ENCODE measurements at regions not wholly inside any gene's neighbourhood (a gene's known extent, or its start where the extent isn't known, plus 50 kb on each side); places are given as distances from the start of the nearest gene placed in this dataset.
"Not testable (repeated sequence)": the region's sequence is repeated elsewhere in the genome, so short reads cannot be mapped to it uniquely, and the experiment has no call there.

GRCh38 chr13:60244381-60244780 lies 80.7 kb upstream of the DIAPH3 start:
- Histone ChIP-seq H3K27ac (ENCODE audit: insufficient read depth, low read length, poor library complexity, severe bottlenecking) (no peak overlapping the region), H3K9me3 (ENCODE audit: control insufficient read depth in 2 of 2, low read length in 2 of 2) (no peaks in the 10 kb centered on the region), H3K4me1 (ENCODE audit: control insufficient read depth, insufficient read depth, low read length, poor library complexity, severe bottlenecking) (no peaks in the 10 kb centered on the region), H3K27me3 (ENCODE audit: control insufficient read depth, insufficient read depth, low read length) (no peaks in the 10 kb centered on the region), H3K4me3 (ENCODE audit: low read depth, low read length) (no peak overlapping the region), H3K36me3 (ENCODE audit: control insufficient read depth, insufficient read depth, low read length) (no peaks in the 10 kb centered on the region)
- no peak overlapping the region for H3K4me3 Mint-ChIP-seq
- peaks cover 0 to 3% (median 0%) of the 10 kb centered on the region in 7 donors for H3K9me3 Mint-ChIP-seq
- no peak for DNase-seq
- no peak for ATAC-seq (ENCODE audit: low read depth in 2 of 2)
- H3K4me1 Mint-ChIP-seq, result no peaks in the 10 kb centered on the region
- no peak overlapping the region for H3K27ac Mint-ChIP-seq
- H3K27me3 Mint-ChIP-seq, result peaks cover 5% of the 10 kb centered on the region
- H3K36me3 Mint-ChIP-seq, result no peaks in the 10 kb centered on the region

GRCh38 chr13:60251419-60251818 lies 87.7 kb upstream of the DIAPH3 start:
- H3K4me1 Mint-ChIP-seq; DNase-seq; H3K9me3 Mint-ChIP-seq; H3K9me3 ChIP-seq (ENCODE audit: control insufficient read depth in 2 of 2, low read length in 2 of 2); H3K4me3 Mint-ChIP-seq; H3K4me1 ChIP-seq (ENCODE audit: control insufficient read depth, insufficient read depth, low read length, poor library complexity, severe bottlenecking); H3K27me3 Mint-ChIP-seq; H3K27ac ChIP-seq (ENCODE audit: insufficient read depth, low read length, poor library complexity, severe bottlenecking); H3K4me3 ChIP-seq (ENCODE audit: low read depth, low read length); H3K27me3 ChIP-seq (ENCODE audit: control insufficient read depth, insufficient read depth, low read length); H3K36me3 Mint-ChIP-seq; H3K36me3 ChIP-seq (ENCODE audit: control insufficient read depth, insufficient read depth, low read length); ATAC-seq (ENCODE audit: low read depth in 2 of 2); H3K27ac Mint-ChIP-seq: not testable (repeated sequence)

GRCh38 chr13:60258349-60258748 lies 94.6 kb upstream of the DIAPH3 start:
- no peak overlapping the region for H3K4me3 ChIP-seq (ENCODE audit: low read depth, low read length)
- no peak overlapping the region for H3K27ac ChIP-seq (ENCODE audit: insufficient read depth, low read length, poor library complexity, severe bottlenecking)
- Mint-ChIP-seq H3K4me1 (peaks cover 0 to 3% (median under 1%) of the 10 kb centered on the region in 4 donors), H3K4me3 (no peak overlapping the region), H3K27me3 (no peaks in the 10 kb centered on the region), H3K27ac (no peak overlapping the region), H3K9me3 (peaks cover 0 to 6% (median 3%) of the 10 kb centered on the region in 7 donors), H3K36me3 (no peaks in the 10 kb centered on the region)
- no peaks in the 10 kb centered on the region for H3K36me3 ChIP-seq (ENCODE audit: control insufficient read depth, insufficient read depth, low read length)
- DNase-seq (no peak), ATAC-seq (ENCODE audit: low read depth in 2 of 2) (no peak)
- no peaks in the 10 kb centered on the region for H3K9me3 ChIP-seq (ENCODE audit: control insufficient read depth in 2 of 2, low read length in 2 of 2)
- H3K27me3 ChIP-seq (ENCODE audit: control insufficient read depth, insufficient read depth, low read length), result no peaks in the 10 kb centered on the region
- H3K4me1 ChIP-seq (ENCODE audit: control insufficient read depth, insufficient read depth, low read length, poor library complexity, severe bottlenecking), result no peaks in the 10 kb centered on the region

- Mint-ChIP-seq H3K27me3 (no peaks in the 10 kb centered on the region), H3K9me3 (peaks cover 0 to 6% (median 3%) of the 10 kb centered on the region in 7 donors), H3K36me3 (no peaks in the 10 kb centered on the region), H3K27ac (no peak overlapping the region), H3K4me3 (no peak overlapping the region), H3K4me1 (no peaks in the 10 kb centered on the region)
- H3K4me3 ChIP-seq (ENCODE audit: low read depth, low read length), result no peak overlapping the region
- ATAC-seq (ENCODE audit: low read depth in 2 of 2), result no peak
- H3K36me3 ChIP-seq (ENCODE audit: control insufficient read depth, insufficient read depth, low read length), result no peaks in the 10 kb centered on the region
- no peak overlapping the region for H3K27ac ChIP-seq (ENCODE audit: insufficient read depth, low read length, poor library complexity, severe bottlenecking)
- DNase-seq, result no peak
- H3K4me1 ChIP-seq (ENCODE audit: control insufficient read depth, insufficient read depth, low read length, poor library complexity, severe bottlenecking), result no peaks in the 10 kb centered on the region
- no peaks in the 10 kb centered on the region for H3K9me3 ChIP-seq (ENCODE audit: control insufficient read depth in 2 of 2, low read length in 2 of 2)
- peaks cover 2% of the 10 kb centered on the region for H3K27me3 ChIP-seq (ENCODE audit: control insufficient read depth, insufficient read depth, low read length)
These were observed 96.7 kb upstream of the DIAPH3 start for GRCh38 chr13:60260440-60260839.

- Histone ChIP-seq H3K4me3 (ENCODE audit: low read depth, low read length) (no peak overlapping the region), H3K4me1 (ENCODE audit: control insufficient read depth, insufficient read depth, low read length, poor library complexity, severe bottlenecking) (no peaks in the 10 kb centered on the region), H3K27ac (ENCODE audit: insufficient read depth, low read length, poor library complexity, severe bottlenecking) (no peak overlapping the region), H3K27me3 (ENCODE audit: control insufficient read depth, insufficient read depth, low read length) (peaks cover 2% of the 10 kb centered on the region), H3K9me3 (ENCODE audit: control insufficient read depth in 2 of 2, low read length in 2 of 2) (no peaks in the 10 kb centered on the region), H3K36me3 (ENCODE audit: control insufficient read depth, insufficient read depth, low read length) (no peaks in the 10 kb centered on the region)
- H3K4me1 Mint-ChIP-seq, result no peaks in the 10 kb centered on the region
- no peak overlapping the region for H3K4me3 Mint-ChIP-seq
- peaks cover 0 to 5% (median 2%) of the 10 kb centered on the region in 7 donors for H3K9me3 Mint-ChIP-seq
- H3K36me3 Mint-ChIP-seq, result no peaks in the 10 kb centered on the region
- H3K27ac Mint-ChIP-seq, result no peak overlapping the region
- H3K27me3 Mint-ChIP-seq, result peaks cover 4% of the 10 kb centered on the region
- ATAC-seq (ENCODE audit: low read depth in 2 of 2) (no peak), DNase-seq (no peak)
These were observed 98.0 kb upstream of the DIAPH3 start for GRCh38 chr13:60261432-60262351.

- no peaks in the 10 kb centered on the region for H3K36me3 ChIP-seq (ENCODE audit: control insufficient read depth, insufficient read depth, low read length)
- no peaks in the 10 kb centered on the region for H3K9me3 ChIP-seq (ENCODE audit: control insufficient read depth in 2 of 2, low read length in 2 of 2)
- no peaks in the 10 kb centered on the region for H3K36me3 Mint-ChIP-seq
- no peak overlapping the region for H3K4me3 Mint-ChIP-seq
- peaks cover 0 to 5% (median 0%) of the 10 kb centered on the region in 7 donors for H3K9me3 Mint-ChIP-seq
- H3K4me3 ChIP-seq (ENCODE audit: low read depth, low read length), result no peak overlapping the region
- H3K4me1 ChIP-seq (ENCODE audit: control insufficient read depth, insufficient read depth, low read length, poor library complexity, severe bottlenecking), result no peaks in the 10 kb centered on the region
- H3K27ac ChIP-seq (ENCODE audit: insufficient read depth, low read length, poor library complexity, severe bottlenecking), result no peak overlapping the region
- H3K27me3 Mint-ChIP-seq, result peaks cover 4% of the 10 kb centered on the region
- ATAC-seq (ENCODE audit: low read depth in 2 of 2) (no peak), DNase-seq (no peak)
- H3K27ac Mint-ChIP-seq, result no peak overlapping the region
- H3K4me1 Mint-ChIP-seq, result peaks cover 0 to 4% (median 0%) of the 10 kb centered on the region in 4 donors
- H3K27me3 ChIP-seq (ENCODE audit: control insufficient read depth, insufficient read depth, low read length), result peaks cover 6% of the 10 kb centered on the region
These were observed 101.8 kb upstream of the DIAPH3 start for GRCh38 chr13:60265566-60265965.

- ATAC-seq (ENCODE audit: low read depth in 2 of 2), result peak; percentile 58
- no peaks in the 10 kb centered on the region for H3K36me3 ChIP-seq (ENCODE audit: control insufficient read depth, insufficient read depth, low read length)
- Mint-ChIP-seq H3K27ac (no peak overlapping the region), H3K27me3 (peaks cover 10% of the 10 kb centered on the region), H3K9me3 (peaks cover 0 to 5% (median 0%) of the 10 kb centered on the region in 7 donors), H3K4me1 (peaks cover 0 to 4% (median 0%) of the 10 kb centered on the region in 4 donors), H3K36me3 (no peaks in the 10 kb centered on the region), H3K4me3 (no peak overlapping the region)
- no peaks in the 10 kb centered on the region for H3K9me3 ChIP-seq (ENCODE audit: control insufficient read depth in 2 of 2, low read length in 2 of 2)
- H3K27ac ChIP-seq (ENCODE audit: insufficient read depth, low read length, poor library complexity, severe bottlenecking), result no peak overlapping the region
- H3K4me1 ChIP-seq (ENCODE audit: control insufficient read depth, insufficient read depth, low read length, poor library complexity, severe bottlenecking), result no peaks in the 10 kb centered on the region
- peak in 2 of 3 donors; percentile 8 to 9 for DNase-seq
- H3K27me3 ChIP-seq (ENCODE audit: control insufficient read depth, insufficient read depth, low read length), result peaks cover 6% of the 10 kb centered on the region
- peak overlapping the region; percentile 73 for H3K4me3 ChIP-seq (ENCODE audit: low read depth, low read length)
These were observed 103.9 kb upstream of the DIAPH3 start for GRCh38 chr13:60267498-60268202.
